GM21717 (cell line): ENCODE measurements at regions not wholly inside any gene's neighbourhood (a gene's known extent, or its start where the extent isn't known, plus 50 kb on each side); places are given as distances from the start of the nearest gene placed in this dataset.
"Not testable (repeated sequence)": the region's sequence is repeated elsewhere in the genome, so short reads cannot be mapped to it uniquely, and the experiment has no call there.

Experiments
- ATAC-seq: cut with Tn5 transposase; IDR thresholded peaks from one replicate; pipeline ENCODE4 v1.9.1; 2021; ENCODE audit warnings: mild to moderate bottlenecking, moderate library complexity; ENCODE audit not compliant: unreplicated experiment

- ATAC-seq = no peak
Measured at GRCh38 chr4:19650903-19651864, 600.5 kb upstream of the SLIT2 start.

GRCh38 chr4:19645589-19645988, 606.1 kb upstream of the SLIT2 start:
- no peak for ATAC-seq

- no peak for ATAC-seq
Measured at GRCh38 chr4:19636451-19636850, 615.3 kb upstream of the SLIT2 start.

- ATAC-seq = no peak
Measured at GRCh38 chr4:19631814-19632213, 619.9 kb upstream of the SLIT2 start.

- no peak for ATAC-seq
Measured at GRCh38 chr4:19623866-19624265, 627.8 kb upstream of the SLIT2 start.

GRCh38 chr4:19615086-19615689, 636.5 kb upstream of the SLIT2 start:
- ATAC-seq = no peak

GRCh38 chr4:19614171-19614570, 637.5 kb upstream of the SLIT2 start:
- no peak for ATAC-seq

- no peak for ATAC-seq
Measured at GRCh38 chr4:19596342-19596741, 655.4 kb upstream of the SLIT2 start.

GRCh38 chr4:19592391-19592790, 659.3 kb upstream of the SLIT2 start:
- ATAC-seq = no peak

GRCh38 chr4:19583827-19584569, 667.7 kb upstream of the SLIT2 start:
- ATAC-seq = no peak

- ATAC-seq = no peak
Measured at GRCh38 chr4:19580095-19580494, 671.6 kb upstream of the SLIT2 start.

- no peak for ATAC-seq
Measured at GRCh38 chr4:19579608-19580007, 672.1 kb upstream of the SLIT2 start.

- ATAC-seq = no peak
Measured at GRCh38 chr4:19577097-19577496, 674.6 kb upstream of the SLIT2 start.

- ATAC-seq = no peak
Measured at GRCh38 chr4:19575924-19576323, 675.8 kb upstream of the SLIT2 start.

- ATAC-seq = no peak
Measured at GRCh38 chr4:19566041-19566440, 685.7 kb upstream of the SLIT2 start.

- no peak for ATAC-seq
Measured at GRCh38 chr4:19562456-19562855, 689.2 kb upstream of the SLIT2 start.

GRCh38 chr4:19557161-19557560, 694.5 kb upstream of the SLIT2 start:
- ATAC-seq = no peak

- not testable (repeated sequence) for ATAC-seq
Measured at GRCh38 chr4:19556276-19556675, 695.4 kb upstream of the SLIT2 start.

GRCh38 chr4:19547463-19547862, 704.2 kb upstream of the SLIT2 start:
- ATAC-seq = no peak

GRCh38 chr4:19544446-19545125, 707.1 kb upstream of the SLIT2 start:
- no peak for ATAC-seq
